ENCODE measurements at regions not wholly inside any gene's neighbourhood (a gene's known extent, or its start where the extent isn't known, plus 50 kb on each side); places are given as distances from the start of the nearest gene placed in this dataset.
"Not testable (repeated sequence)": the region's sequence is repeated elsewhere in the genome, so short reads cannot be mapped to it uniquely, and the experiment has no call there.

- 16 to 25% methylated on average over 5 of the region's 5 CpGs for WGBS, 2 donors
- intact Hi-C loops (cut with DNase I) = no loop called here
- no peak for TF ChIP-seq CTCF (IDR thresholded peaks at IDR 0.05)
- TF ChIP-seq POLR2A (IDR thresholded peaks at IDR 0.05) = no peak
- no peak overlapping the region for H3K27ac ChIP-seq
- no peaks in the 10 kb centered on the region for H3K36me3 ChIP-seq (replicated peaks in 1 of 2; ENCODE audit: insufficient read depth in 1 of 2, low read depth in 2 of 2)
- peaks cover 0 to 4% (median 0%) of the 10 kb centered on the region in 3 donors for H3K9me3 ChIP-seq
- H3K4me1 ChIP-seq = no peaks in the 10 kb centered on the region
- ATAC-seq = no peak
- DNase-seq = no peak
- no peaks in the 10 kb centered on the region for H3K27me3 ChIP-seq
- no peak overlapping the region for H3K4me3 ChIP-seq
Measured at GRCh38 chr2:107556038-107556627, 270.6 kb upstream of the RGPD4 start.

- peaks cover 0 to 4% (median 0%) of the 10 kb centered on the region in 3 donors for H3K9me3 ChIP-seq
- H3K27ac ChIP-seq = no peak overlapping the region
- H3K4me1 ChIP-seq = no peaks in the 10 kb centered on the region
- H3K36me3 ChIP-seq (replicated peaks in 1 of 2; ENCODE audit: insufficient read depth in 1 of 2, low read depth in 2 of 2) = no peaks in the 10 kb centered on the region
- ATAC-seq = no peak
- no peak for DNase-seq
- H3K4me3 ChIP-seq = no peak overlapping the region
- no peak for TF ChIP-seq CTCF (IDR thresholded peaks at IDR 0.05)
- no peak for TF ChIP-seq POLR2A (IDR thresholded peaks at IDR 0.05)
- intact Hi-C loops (cut with DNase I) = no loop called here
- WGBS, 2 donors = 82 to 94% methylated on average over 3 of the region's 3 CpGs
- H3K27me3 ChIP-seq = no peaks in the 10 kb centered on the region
Measured at GRCh38 chr2:107558295-107558694, 268.4 kb upstream of the RGPD4 start.

GRCh38 chr2:107569496-107569895 lies 257.2 kb upstream of the RGPD4 start:
- no peak for ATAC-seq
- Histone ChIP-seq H3K9me3 (no peaks in the 10 kb centered on the region), H3K27ac (no peak overlapping the region), H3K27me3 (no peaks in the 10 kb centered on the region), H3K4me3 (no peak overlapping the region), H3K36me3 (replicated peaks in 1 of 2; ENCODE audit: insufficient read depth in 1 of 2, low read depth in 2 of 2) (no peaks in the 10 kb centered on the region), H3K4me1 (no peaks in the 10 kb centered on the region)
- WGBS, 2 donors = 45 to 65% methylated on average over 1 of the region's 1 CpG
- intact Hi-C loops (cut with DNase I) = no loop called here
- no peak for DNase-seq
- no peak for TF ChIP-seq CTCF (IDR thresholded peaks at IDR 0.05)
- TF ChIP-seq POLR2A (IDR thresholded peaks at IDR 0.05) = no peak

- no peak overlapping the region for H3K27ac ChIP-seq
- no peak for ATAC-seq
- TF ChIP-seq CTCF (IDR thresholded peaks at IDR 0.05) = no peak
- TF ChIP-seq POLR2A (IDR thresholded peaks at IDR 0.05) = no peak
- intact Hi-C loops (cut with DNase I) = no loop called here
- no peak for DNase-seq
- H3K36me3 ChIP-seq (replicated peaks in 1 of 2; ENCODE audit: insufficient read depth in 1 of 2, low read depth in 2 of 2) = no peaks in the 10 kb centered on the region
- H3K9me3 ChIP-seq = no peaks in the 10 kb centered on the region
- no peak overlapping the region for H3K4me3 ChIP-seq
- H3K27me3 ChIP-seq = no peaks in the 10 kb centered on the region
- WGBS, 2 donors = 50 to 57% methylated on average over 1 of the region's 1 CpG
- H3K4me1 ChIP-seq = no peaks in the 10 kb centered on the region
Measured at GRCh38 chr2:107570876-107571275, 255.8 kb upstream of the RGPD4 start.

- H3K4me3 ChIP-seq; H3K9me3 ChIP-seq; ATAC-seq; H3K27ac ChIP-seq; intact Hi-C loops (cut with DNase I); H3K36me3 ChIP-seq (replicated peaks in 1 of 2; ENCODE audit: insufficient read depth in 1 of 2, low read depth in 2 of 2); H3K27me3 ChIP-seq; H3K4me1 ChIP-seq: not testable (repeated sequence)
- peak in 1 of 7 experiments; percentile 16 for TF ChIP-seq CTCF (IDR thresholded peaks at IDR 0.05)
- WGBS, 2 donors = 39 to 87% methylated on average over 9 of the region's 13 CpGs
- peak in 2 of 4 donors; percentile 13 to 53 for DNase-seq
Measured at GRCh38 chr2:107572890-107573289, 253.8 kb upstream of the RGPD4 start.
